ENCODE measurements at regions not wholly inside any gene's neighbourhood (a gene's known extent, or its start where the extent isn't known, plus 50 kb on each side); places are given as distances from the start of the nearest gene placed in this dataset.

DNA sequence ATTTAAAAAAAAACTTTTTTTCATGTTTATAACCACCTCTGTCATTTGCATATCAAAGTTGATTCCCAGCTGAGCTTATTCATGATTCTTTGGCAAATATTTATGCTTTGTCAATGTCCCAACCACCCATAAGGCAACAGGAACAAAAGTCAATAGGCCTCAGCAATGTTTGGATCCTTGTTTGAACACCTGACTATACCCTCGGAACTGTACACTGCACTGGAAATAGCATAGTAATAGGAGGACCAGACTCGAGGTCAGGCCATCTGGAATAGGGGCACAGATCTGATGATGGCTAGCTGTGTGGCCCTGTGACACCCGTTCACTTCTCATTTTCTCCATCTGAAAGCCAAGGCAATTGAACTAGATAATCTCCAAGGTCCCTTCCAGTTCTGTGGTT is 301.7 kb upstream of the ATP11B start:
- H3K9me3 ChIP-seq (ENCODE audit: low read length), result no peaks in the 10 kb centered on the region
- no TSS peak for BruUV-seq (replicated peaks)
- H3K4me2 ChIP-seq (ENCODE audit: low read length), result peak overlapping the region; percentile 58; the same call in 1 of the 2 replicates
- TF ChIP-seq, protein P1, sequence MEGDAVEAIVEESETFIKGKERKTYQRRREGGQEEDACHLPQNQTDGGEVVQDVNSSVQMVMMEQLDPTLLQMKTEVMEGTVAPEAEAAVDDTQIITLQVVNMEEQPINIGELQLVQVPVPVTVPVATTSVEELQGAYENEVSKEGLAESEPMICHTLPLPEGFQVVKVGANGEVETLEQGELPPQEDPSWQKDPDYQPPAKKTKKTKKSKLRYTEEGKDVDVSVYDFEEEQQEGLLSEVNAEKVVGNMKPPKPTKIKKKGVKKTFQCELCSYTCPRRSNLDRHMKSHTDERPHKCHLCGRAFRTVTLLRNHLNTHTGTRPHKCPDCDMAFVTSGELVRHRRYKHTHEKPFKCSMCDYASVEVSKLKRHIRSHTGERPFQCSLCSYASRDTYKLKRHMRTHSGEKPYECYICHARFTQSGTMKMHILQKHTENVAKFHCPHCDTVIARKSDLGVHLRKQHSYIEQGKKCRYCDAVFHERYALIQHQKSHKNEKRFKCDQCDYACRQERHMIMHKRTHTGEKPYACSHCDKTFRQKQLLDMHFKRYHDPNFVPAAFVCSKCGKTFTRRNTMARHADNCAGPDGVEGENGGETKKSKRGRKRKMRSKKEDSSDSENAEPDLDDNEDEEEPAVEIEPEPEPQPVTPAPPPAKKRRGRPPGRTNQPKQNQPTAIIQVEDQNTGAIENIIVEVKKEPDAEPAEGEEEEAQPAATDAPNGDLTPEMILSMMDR (conservative IDR thresholded peaks at IDR 0.05; ENCODE audit: low read length), result no peak
- TF ChIP-seq EZH2phosphoT487 (IDR thresholded peaks at IDR 0.05; ENCODE audit: borderline replicate concordance, low read depth, low read length), result no peak
- H3K4me1 ChIP-seq (ENCODE audit: insufficient read depth, low read length, poor library complexity, severe bottlenecking), result peaks cover 45% of the 10 kb centered on the region
- intact Hi-C loops (cut with micrococcal nuclease; ENCODE audit: unreplicated experiment), result loop anchor here (5.0 kb wide), 5 partner anchors 79 to 784 kb away; no protein-coding TSS in a partner anchor
- H3K27ac ChIP-seq (ENCODE audit: low read depth, low read length, poor library complexity, severe bottlenecking), result no peak overlapping the region
- H3K79me2 ChIP-seq (ENCODE audit: insufficient read depth, low read depth, low read length), result no peaks in the 10 kb centered on the region
- ChIA-PET CTCF (ENCODE audit: unreplicated experiment) (interaction anchor here (1.5 kb wide), 1 partner anchor 12 kb away, joined by 3 read pairs; no protein-coding TSS in a partner anchor), POLR2A (interaction anchor here (0.6 to 1.9 kb wide), 10 partner anchors 10 to 478 kb away, joined by 3 to 13 read pairs (median 4); no protein-coding TSS in a partner anchor)
- no peaks in the 10 kb centered on the region for H3K9me2 ChIP-seq (ENCODE audit: insufficient read depth, low read length)
- no peak for DNase-seq (ENCODE audit: low spot score)
- no peaks in the 10 kb centered on the region for H3K36me3 ChIP-seq (ENCODE audit: insufficient read depth, low read length)
- H3K4me3 ChIP-seq (ENCODE audit: low read depth, low read length, poor library complexity, severe bottlenecking), result no peak overlapping the region
- peak overlapping the region; percentile 89 for H2AFZ ChIP-seq (ENCODE audit: low read length)
- no peaks in the 10 kb centered on the region for H4K20me1 ChIP-seq (ENCODE audit: insufficient read depth, low read length)

DNA sequence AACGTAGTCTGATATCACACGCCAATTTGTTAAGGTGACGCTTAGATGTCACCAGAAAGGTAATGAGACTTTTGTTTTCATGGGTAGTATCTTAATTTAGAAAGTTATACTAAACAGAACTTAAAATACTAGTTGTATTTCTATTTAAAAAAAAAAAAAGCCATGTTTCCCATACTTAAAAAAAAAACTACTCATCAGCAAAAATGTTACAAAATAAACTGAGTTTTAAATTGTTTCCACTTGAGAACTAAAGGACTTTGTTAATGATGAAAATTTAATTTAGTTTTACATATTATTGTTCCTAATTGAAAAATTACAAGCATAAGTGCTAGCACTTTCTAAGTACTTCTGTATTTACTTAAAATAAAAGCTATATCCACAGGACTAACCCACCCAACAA is 300.8 kb upstream of the ATP11B start:
- H3K9me2 ChIP-seq (ENCODE audit: insufficient read depth, low read length), result no peaks in the 10 kb centered on the region
- H3K27ac ChIP-seq (ENCODE audit: low read depth, low read length, poor library complexity, severe bottlenecking), result no peak overlapping the region
- H3K9me3 ChIP-seq (ENCODE audit: low read length), result no peaks in the 10 kb centered on the region
- TF ChIP-seq, protein P1 (conservative IDR thresholded peaks at IDR 0.05; ENCODE audit: low read length), result no peak
- no peak for TF ChIP-seq EZH2phosphoT487 (IDR thresholded peaks at IDR 0.05; ENCODE audit: borderline replicate concordance, low read depth, low read length)
- H3K4me3 ChIP-seq (ENCODE audit: low read depth, low read length, poor library complexity, severe bottlenecking), result no peak overlapping the region
- peaks cover 36% of the 10 kb centered on the region for H3K4me1 ChIP-seq (ENCODE audit: insufficient read depth, low read length, poor library complexity, severe bottlenecking)
- ChIA-PET POLR2A (interaction anchor here (0.7 to 1.9 kb wide), 6 partner anchors 11 to 245 kb away, joined by 3 to 13 read pairs (median 4); no protein-coding TSS in a partner anchor), CTCF (ENCODE audit: unreplicated experiment) (no interaction called here)
- no peak overlapping the region for H3K4me2 ChIP-seq (ENCODE audit: low read length)
- no peaks in the 10 kb centered on the region for H3K79me2 ChIP-seq (ENCODE audit: insufficient read depth, low read depth, low read length)
- no peaks in the 10 kb centered on the region for H3K36me3 ChIP-seq (ENCODE audit: insufficient read depth, low read length)
- DNase-seq (ENCODE audit: low spot score), result no peak
- no peaks in the 10 kb centered on the region for H4K20me1 ChIP-seq (ENCODE audit: insufficient read depth, low read length)
- no peak overlapping the region; the same call in 1 of the 2 replicates for H2AFZ ChIP-seq (ENCODE audit: low read length)
- BruUV-seq (replicated peaks), result no TSS peak
- intact Hi-C loops (cut with micrococcal nuclease; ENCODE audit: unreplicated experiment), result loop anchor here (5.0 kb wide), 5 partner anchors 80 to 785 kb away; no protein-coding TSS in a partner anchor

DNA sequence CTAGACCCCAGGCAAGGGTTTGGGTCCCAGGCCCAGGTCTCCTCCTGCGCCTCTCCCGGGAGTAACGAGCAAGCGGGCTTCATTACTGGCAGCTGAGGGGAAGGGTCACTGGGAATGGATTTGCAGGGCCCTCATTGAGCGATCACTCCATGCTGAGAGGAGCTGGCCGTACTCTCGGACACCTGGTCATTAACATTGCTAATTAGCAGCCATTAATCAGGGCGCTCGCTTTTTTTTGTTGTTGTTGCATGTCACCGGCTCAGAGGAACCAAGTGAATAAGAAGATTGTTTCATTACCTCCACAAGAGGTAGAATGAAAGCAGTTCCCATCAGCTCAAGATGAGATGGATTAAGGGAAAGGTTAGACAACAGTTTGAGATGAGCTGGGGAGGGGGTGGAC is 293.0 kb upstream of the ATP11B start:
- no peaks in the 10 kb centered on the region for H3K79me2 ChIP-seq (ENCODE audit: insufficient read depth, low read depth, low read length)
- BruUV-seq (replicated peaks), result no TSS peak
- intact Hi-C loops (cut with micrococcal nuclease; ENCODE audit: unreplicated experiment), result no loop called here
- H3K4me3 ChIP-seq (ENCODE audit: low read depth, low read length, poor library complexity, severe bottlenecking), result no peak overlapping the region
- POLR2A ChIA-PET, result interaction anchor here (0.5 to 1.3 kb wide), 5 partner anchors 9 to 83 kb away, joined by 3 to 4 read pairs (median 4); no protein-coding TSS in a partner anchor
- no peaks in the 10 kb centered on the region for H3K36me3 ChIP-seq (ENCODE audit: insufficient read depth, low read length)
- H2AFZ ChIP-seq (ENCODE audit: low read length), result no peak overlapping the region
- CTCF ChIA-PET (ENCODE audit: unreplicated experiment), result no interaction called here
- peaks cover 15% of the 10 kb centered on the region for H3K4me1 ChIP-seq (ENCODE audit: insufficient read depth, low read length, poor library complexity, severe bottlenecking)
- no peaks in the 10 kb centered on the region for H4K20me1 ChIP-seq (ENCODE audit: insufficient read depth, low read length)
- no peak overlapping the region for H3K4me2 ChIP-seq (ENCODE audit: low read length)
- no peaks in the 10 kb centered on the region for H3K9me2 ChIP-seq (ENCODE audit: insufficient read depth, low read length)
- DNase-seq (ENCODE audit: low spot score), result no peak
- TF ChIP-seq EZH2phosphoT487 (IDR thresholded peaks at IDR 0.05; ENCODE audit: borderline replicate concordance, low read depth, low read length), result no peak
- TF ChIP-seq, protein P1 (conservative IDR thresholded peaks at IDR 0.05; ENCODE audit: low read length), result no peak
- H3K9me3 ChIP-seq (ENCODE audit: low read length), result no peaks in the 10 kb centered on the region
- H3K27ac ChIP-seq (ENCODE audit: low read depth, low read length, poor library complexity, severe bottlenecking), result no peak overlapping the region
